HS-27A (cell line): ENCODE measurements at regions not wholly inside any gene's neighbourhood (a gene's known extent, or its start where the extent isn't known, plus 50 kb on each side); places are given as distances from the start of the nearest gene placed in this dataset.
"Not testable (repeated sequence)": the region's sequence is repeated elsewhere in the genome, so short reads cannot be mapped to it uniquely, and the experiment has no call there.

Source experiments
- DNase-seq: peaks from one replicate; pipeline ENCODE4 v3.0.0-alpha.2; 2012; ENCODE audit warnings: low read depth, missing footprints

DNA sequence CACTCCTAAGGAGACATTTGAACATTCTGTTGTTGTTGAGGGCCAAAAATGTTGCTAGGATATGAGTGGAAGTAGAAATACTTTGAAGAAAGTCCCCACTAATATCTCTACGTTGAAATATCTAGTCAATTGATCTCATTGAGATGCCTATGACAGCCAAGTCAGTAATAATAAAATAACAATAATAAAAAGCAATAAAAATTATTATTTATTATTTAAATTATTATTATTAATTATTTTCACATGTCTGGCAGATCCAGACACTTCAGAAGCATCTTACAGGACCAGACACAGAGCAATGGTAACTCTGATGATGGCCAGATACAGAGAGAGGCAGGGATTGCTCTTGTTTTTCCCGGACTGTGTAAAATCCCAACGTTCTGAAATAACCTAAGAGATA is 143.5 kb upstream of the PALMD start:
- no peak for DNase-seq

DNA sequence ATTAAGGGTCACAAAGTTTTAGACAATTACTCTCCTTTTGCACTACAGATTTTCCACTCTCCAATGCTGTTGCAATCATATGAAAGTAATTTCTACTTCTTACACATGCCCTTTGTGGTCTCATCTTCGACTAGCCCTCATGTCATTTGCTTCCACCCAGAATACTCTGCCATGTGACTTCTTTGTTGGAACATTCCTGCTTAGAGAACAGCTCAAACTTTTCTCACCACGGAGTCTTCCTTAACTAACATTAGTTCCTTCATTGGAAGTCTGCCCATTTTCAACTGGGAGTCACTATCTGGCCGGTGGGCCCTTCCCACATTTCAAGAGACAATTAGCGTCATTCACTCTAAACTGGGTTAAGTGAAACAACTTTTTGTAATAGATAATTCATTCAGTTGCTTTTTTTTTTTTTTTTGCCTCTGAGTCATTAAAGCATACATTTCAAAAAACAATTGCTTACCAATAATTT is 142.6 kb upstream of the PALMD start:
- DNase-seq, result no peak

DNA sequence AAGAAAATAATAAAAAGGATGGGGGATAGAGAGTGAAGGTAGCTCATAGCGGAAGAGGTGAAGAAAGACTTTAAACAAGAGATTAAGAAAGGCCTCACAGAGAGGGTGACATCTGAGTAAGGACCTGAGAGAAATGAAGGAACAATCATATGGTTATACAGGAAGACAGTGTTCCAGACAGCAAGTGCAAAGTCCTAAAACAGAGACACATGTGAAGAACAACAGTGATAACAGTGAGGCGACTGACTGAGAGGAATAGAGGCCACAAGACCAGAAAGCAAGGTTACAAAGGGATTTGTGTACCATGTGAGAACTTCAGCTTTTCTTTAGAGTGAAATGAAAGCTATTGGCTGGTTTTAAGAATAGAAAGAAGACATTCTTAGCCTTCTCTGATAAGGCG is 141.6 kb upstream of the PALMD start:
- DNase-seq, result no peak

DNA sequence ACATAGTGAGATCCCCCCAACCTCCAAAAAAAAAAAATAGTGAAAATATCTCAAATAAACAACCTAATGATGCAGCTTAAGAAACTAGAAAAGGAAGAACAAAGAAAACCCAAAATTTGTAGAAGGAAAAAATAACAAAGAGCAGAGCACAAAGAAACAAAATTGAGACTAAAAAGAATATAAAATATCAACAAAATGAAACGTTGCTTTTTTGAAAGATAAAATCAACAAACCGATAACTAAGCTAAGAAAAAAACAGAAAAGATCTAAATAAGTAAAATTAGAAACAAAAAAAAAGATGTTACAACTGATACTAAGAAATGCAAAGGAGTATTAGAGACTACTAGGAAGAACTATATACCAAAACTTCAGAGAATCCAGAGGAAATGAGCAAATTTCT is 139.3 kb upstream of the PALMD start:
- DNase-seq, result no peak

DNA sequence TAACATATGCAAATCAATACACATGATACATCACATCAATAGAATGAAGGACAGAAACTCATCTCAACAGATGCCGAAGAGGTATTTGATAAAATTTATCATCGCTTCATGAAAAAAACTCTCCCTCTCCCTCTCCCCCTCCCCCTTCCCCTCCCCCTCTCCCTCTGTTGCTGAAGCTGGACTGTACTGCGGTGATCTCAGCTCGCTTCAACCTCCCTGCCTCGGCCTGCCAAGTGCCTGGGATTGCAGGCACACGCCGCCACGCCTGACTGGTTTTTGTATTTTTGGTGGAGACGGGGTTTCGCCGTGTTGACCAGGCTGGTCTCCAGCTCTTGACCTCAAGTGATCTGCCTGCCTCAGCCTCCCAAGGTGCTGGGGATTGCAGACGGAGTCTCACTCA is 138.5 kb upstream of the PALMD start:
- not testable (repeated sequence) for DNase-seq

DNA sequence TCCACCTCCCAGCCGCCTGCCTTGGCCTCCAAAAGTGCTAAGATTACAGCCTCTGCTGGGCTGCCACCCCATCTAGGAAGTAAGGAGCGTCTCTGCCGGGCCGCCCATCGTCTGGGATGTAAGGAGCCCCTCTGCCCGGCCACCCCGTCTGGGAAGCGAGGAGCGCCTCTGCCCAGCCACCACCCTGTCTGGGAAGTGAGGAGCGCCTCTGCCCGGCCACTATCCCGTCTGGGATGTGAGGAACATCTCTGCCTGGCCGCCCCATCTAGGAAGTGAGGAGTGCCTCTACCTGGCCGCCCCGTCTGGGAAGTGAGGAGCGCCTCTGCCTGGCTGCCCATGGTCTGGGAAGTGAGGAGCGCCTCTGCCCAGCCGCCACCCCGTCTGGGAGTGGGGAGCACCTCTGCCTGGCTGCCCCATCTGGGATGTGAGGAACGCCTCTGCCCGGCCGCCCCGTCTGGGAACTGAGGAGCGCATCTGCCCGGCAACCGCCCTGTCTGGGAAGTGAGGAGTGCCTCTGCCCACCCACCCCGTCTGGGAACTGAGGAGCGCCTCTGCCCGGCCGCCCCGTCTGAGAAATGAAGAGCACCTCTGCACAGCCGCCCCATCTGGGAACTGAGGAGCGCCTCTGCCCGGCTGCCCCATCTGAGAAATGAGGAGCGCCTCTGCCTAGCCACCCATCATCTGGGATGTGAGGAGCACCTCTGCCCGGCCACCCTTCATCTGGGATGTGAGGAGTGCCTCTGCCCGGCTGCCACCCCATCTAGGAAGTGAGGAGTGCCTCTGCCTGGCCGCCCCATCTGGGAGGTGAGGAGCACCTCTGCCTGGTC is 137.8 kb upstream of the PALMD start:
- DNase-seq, result no peak

DNA sequence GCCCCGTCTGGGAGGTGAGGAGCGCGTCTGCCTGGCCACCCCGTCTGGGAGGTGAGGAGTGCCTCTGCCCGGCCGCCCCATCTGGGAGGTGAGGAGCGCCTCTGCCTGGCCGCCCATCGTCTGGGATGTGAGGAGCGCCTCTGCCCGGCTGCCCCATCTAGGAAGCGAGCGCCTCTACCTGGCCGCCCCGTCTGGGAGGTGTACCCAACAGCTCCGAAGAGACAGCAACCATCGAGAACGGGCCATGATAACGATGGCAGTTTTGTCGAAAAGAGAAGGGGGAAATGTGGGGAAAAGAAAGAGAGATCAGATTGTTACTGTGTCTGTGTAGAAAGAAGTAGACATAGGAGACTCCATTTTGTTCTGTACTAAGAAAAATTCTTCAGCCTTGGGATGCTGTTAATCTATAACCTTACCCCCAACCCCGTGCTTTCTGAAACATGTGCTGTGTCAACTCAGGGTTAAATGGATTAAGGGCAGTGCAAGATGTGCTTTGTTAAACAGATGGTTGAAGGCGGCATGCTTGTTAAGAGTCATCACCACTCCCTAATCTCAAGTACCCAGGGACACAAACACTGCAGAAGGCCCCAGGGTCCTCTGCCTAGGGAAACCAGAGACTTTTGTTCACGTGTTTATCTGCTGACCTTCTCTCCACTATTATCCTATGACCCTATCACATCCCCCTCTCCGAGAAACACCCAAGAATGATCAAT is 137.0 kb upstream of the PALMD start:
- DNase-seq, result not testable (repeated sequence)

DNA sequence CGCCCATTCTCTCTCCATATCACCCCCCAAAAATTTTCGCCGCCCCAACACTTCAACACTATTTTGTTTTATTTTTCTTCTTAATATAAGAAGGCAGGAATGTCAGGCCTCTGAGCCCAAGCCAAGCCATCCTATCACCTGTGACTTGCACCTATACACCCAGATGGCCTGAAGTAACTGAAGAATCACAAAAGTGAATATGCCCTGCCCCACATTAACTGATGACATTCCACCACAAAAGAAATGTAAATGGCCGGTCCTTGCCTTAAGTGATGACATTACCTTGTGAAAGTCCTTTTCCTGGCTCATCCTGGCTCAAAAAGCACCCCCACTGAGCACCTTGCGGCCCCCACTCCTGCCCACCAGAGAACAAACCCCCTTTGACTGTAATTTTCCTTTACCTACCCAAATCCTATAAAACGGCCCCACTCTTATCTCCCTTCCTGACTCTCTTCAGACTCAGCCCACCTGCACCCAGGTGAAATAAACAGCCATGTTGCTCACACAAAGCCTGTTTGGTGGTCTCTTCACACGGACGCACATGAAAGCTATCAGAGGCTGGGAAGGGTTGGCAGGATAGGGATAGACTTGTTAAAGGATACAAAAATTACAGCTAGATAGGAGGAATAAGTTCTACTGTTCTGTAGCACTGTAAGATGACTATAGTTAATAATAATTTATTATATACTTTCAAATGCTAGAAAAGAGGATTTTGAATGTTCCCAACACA is 130.9 kb upstream of the PALMD start:
- not testable (repeated sequence) for DNase-seq

DNA sequence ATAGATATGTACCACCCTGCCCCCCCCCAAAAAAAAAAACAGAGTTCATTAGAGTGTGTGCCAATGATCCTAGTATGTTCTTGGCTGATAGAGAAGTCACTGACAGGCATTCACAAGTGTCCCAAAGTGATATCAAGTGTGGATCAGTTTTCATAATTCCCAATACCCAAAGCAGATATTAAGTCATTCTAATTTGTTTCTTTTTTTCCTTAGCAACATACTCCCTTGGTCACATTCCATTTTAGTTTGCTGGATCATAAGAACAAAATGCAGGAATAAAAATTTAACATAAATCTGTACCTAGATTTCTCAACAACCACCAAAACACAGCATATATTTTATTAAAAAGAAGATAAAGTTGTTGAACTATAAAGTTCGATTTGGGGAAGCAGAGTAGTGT is 129.8 kb upstream of the PALMD start:
- DNase-seq, result no peak

DNA sequence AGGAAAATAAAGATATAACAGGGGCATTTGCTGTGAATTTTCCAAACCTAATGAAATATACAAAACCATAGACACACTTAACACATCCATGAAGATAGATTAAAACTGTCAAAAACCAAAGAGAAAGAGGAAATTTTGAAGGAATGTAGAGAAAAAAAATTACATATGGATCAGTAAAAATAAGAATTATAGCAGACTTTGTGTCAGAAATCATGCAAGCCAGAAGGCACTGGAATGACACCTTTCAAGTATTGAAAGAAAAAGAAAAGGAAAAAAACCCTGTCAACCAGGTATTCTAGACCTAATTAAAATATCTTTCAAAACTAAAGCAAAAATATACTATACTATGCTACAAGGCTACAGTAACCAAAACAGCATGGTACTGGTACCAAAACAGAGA is 125.8 kb upstream of the PALMD start:
- DNase-seq, result no peak

DNA sequence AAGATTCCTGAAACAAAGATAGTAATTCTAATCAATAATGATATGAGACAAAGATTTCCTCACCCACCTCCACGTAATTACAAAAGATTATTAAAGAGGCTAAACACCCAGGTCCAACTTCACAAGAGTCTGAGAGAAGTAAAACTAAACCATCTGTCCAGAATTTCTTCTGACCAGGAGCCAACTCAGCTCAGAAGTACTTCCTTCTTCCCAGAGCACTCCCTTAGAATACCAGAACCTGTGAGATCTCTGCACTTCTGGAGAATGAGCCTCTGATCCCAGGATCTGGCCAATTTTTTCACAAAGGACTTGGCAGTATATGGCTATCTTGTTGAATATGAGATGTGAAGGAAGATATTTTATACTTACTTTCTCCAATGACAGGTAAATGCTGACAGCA is 120.6 kb upstream of the PALMD start:
- no peak for DNase-seq

DNA sequence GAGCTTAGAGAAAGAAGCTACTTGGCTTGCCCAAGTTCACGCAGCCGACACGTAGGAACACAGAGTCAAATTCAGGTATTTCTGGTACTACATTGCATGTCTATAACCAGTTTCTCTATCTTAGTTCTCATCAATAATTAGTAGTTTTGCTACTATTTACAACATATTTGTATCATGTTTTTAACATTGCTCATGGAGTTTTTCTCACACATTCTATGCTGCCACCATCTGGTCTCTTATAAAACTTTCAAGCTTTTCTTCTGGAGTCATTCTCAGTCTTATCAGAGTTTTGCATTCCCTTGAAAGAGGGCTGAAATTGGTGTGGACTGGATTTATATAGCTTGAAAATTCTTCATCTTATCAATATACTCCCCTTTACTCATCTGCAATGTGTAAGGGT is 118.8 kb upstream of the PALMD start:
- DNase-seq, result no peak

DNA sequence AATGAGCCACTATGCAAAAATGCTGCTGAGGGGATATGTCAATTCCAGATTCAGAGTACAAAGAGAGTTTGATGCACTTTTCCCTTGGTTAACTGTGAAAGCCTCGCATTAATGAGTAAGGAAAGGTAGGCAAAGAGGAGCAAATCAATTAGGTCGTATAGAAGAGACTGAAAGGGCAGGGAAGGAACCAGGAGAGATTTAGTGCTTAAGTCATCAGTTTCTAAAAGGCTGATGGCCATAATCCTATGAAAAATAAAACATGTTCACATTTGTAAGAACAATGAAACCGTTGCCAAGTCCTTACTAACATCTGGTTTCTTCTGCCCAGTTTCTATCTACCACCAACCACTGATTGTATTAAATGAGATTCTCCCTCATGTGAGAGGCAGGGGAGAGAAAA is 118.4 kb upstream of the PALMD start:
- DNase-seq, result no peak

DNA sequence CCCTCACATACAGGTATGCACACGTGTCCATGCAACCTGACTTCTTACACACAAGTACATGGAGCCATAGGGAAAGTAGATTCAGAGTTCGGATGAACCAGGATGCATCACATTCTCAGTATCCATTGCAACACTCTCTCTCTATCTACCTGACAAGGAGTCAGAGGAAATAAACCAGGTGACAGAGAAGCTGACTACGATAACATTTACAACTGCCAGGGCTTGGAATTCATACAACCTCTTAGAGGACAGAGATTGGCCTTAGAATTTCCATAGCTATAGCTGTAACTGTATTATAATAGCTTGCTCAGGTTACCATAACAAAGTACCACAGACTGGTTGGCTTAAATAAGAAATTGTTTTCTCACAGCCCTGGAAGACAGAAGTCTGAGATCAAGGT is 116.9 kb upstream of the PALMD start:
- DNase-seq, result no peak

DNA sequence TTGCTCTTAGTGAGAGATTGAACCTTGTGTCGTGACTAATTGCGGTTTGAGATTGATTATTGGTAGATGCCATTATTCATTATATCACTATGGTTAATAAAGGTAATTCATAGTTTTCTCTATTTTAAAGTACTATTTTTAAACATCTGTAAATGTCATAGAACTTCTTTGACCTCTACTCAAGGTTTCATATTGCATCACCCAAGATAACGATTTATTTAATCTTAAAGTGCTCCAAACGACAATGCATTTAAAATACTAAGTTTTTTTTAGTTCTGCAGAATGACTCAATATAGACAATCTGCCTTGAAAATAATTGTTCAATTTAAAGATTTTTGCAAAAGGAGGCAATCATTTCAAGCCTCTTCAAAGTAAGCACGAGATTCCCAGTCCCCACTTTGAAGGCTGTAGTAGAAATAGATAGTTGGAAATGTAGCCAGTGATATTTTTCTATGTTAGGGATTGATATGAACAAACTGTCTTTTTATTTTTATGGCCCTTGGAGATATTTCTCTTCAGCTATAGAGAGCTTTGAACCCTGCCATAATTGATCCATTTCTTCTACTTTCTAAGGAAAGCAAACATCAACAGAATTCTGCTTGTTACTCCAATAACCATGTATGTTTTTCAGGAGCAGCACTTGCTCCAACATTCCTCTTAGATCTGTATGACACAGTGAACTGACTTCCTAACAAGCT is 114.2 kb upstream of the PALMD start:
- no peak for DNase-seq

DNA sequence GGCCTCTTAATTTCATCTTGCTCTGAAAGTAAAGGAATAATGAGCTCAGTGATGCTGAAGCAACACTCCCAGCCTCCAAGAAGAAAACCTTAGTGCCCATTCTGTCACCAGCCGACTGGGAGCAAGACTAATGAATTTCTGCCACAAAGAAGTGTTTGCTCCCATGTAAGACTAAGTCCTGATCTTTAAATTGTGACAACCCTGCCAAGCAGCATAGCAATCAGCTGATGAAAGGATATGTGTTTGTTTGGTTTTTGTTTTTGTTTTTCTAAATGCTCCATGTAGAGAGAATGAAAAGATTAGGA is 113.7 kb upstream of the PALMD start:
- no peak for DNase-seq

DNA sequence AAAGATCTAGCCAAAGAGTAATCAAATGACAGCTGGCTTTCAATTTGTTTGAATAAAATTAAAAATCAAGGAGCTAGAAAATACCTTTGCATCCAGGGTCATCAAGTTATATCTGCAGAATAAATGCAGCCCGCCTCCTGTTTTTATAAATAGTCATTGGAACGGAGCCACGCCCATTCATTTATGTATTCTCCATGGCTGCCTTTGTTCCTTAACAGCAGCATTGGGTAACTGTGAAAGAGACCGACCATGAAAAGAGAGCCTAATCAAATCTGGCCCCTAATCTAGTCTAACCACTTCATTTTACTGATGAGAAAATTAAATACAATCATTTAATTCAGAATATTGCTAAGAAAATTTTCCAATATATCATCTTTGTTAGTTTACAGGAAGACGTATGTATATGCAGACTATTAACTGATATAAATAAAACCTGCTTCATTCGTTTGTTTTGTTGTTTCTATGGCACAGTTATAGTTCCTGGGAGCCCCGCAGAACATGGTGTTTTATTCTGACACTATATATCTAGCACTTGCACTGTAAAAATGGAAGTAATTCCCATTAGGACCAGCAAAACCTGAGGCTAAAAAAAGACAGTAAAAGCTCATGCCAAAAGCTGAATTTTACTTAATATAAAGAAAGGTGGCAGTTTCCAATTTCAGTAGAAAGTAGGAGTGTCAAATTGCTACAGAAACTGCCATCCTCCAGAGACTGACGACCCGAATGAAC is 111.8 kb upstream of the PALMD start:
- no peak for DNase-seq

DNA sequence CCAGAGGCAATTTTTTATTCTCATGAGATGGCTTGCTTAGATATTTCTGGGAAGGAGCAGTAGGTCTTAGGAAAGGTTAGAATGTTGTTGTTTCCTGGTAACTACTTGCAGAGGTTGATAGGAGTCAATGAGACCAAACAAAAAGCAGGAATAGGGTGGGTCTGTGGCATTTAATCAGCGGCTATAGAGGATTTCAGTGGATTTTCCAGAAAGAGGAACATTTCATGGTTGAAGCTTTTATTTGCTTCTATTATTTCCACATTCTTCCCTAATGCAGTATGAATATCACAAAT is 111.3 kb upstream of the PALMD start:
- no peak for DNase-seq

DNA sequence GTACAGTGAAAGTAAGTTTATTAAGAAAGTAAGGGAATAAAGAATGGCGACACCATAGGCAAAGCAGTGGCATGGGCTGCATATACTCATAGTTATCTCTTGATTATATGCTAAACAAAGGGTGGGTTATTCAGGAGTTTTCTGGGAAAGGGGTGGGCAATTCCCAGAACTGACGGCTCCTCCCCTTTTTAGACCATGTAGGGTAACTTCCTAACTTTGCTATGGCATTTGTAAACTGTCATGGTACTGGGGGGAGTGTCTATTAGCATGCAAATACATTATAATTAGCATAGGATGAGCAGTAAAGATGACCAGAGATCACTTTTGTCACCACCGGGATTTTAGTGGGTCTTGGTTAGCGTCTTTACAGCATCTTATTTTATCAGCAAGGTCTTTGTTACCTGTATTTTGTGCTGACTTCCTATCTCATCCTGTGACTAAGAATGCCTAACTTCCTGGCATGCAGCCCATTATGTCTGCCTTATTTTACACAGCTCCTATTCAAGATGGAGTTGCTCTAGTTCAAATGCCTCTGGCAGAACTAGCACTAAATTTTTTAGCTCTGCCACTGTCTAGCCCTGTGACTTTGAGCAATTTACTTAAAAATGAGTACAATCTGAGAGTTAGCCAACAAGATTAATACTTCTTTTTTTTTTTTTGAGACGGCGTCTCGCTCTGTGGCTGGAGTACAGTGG is 110.3 kb upstream of the PALMD start:
- no peak for DNase-seq

DNA sequence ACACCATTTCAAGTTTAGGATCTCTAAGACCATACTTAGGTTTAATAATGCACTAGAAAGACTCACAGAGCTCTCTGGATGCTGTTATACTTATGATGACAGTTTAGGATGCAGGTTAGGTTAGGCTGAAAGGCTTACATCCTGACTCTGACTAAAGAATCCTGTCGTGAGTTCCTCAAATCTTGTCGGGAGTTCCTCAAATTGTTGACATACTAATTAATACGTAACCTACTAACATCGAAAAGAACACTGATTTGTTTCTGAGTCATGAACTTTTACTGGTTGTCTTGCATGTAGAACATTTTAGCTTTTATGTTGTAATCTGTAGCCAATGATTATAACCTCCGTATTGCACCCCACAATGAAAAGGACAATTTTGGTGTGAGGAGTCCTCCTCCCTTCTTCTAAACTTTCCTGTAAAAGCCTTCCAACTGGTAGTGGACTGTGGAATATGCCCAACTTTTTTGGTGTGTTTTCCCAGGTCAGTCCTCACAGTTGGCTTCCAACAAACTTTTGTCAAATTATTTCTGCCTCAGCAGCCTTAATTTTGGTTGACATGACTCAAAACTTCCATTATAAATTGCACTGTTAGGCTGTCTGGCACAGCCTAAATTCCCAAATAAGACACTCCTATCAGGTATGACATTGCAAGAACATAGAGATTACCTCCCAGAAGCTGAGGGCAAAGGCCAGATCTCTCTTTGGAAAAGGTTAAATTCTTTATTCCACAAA is 107.9 kb upstream of the PALMD start:
- no peak for DNase-seq

DNA sequence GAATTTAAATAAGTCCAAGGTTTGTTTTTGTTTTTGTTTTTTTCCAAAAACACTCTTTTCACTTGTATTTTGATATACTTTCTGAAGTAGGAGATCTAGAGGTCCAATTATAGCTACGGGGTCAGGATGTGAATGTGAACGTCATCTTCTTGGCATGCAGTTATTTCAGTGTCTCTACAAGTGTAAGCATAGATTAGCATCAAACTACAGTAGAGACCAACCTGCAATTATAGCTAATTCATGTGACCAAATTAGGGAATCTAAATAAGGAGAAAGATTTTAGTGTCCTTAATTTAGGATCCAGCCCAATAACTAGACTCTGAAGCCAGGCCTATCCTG is 107.3 kb upstream of the PALMD start:
- no peak for DNase-seq
